Neuronal stem cell (in vitro differentiated cells): ENCODE measurements at regions not wholly inside any gene's neighbourhood (a gene's known extent, or its start where the extent isn't known, plus 50 kb on each side); places are given as distances from the start of the nearest gene placed in this dataset.

Experiments used
- DNase-seq: peaks from one replicate; pipeline ENCODE4 v3.0.0-alpha.2; 2013; ENCODE audit warnings: low spot score
- H2AFZ ChIP-seq: one replicate; pipeline ENCODE4 v1.6.1; 2013; ENCODE audit warnings: mild to moderate bottlenecking, low read length, inconsistent platforms
- H2AK5ac ChIP-seq: 2 replicates; pipeline ENCODE4 v1.6.1; 2013; ENCODE audit warnings: low read depth, mild to moderate bottlenecking, inconsistent platforms, low read length, moderate library complexity, mixed read lengths
- H2BK120ac ChIP-seq: 2 replicates; pipeline ENCODE4 v1.6.1; 2013; ENCODE audit warnings: low read depth, mild to moderate bottlenecking, inconsistent platforms, low read length, moderate library complexity, mixed read lengths
- H2BK12ac ChIP-seq: one replicate; pipeline ENCODE4 v1.6.1; 2013; ENCODE audit warnings: low read length, inconsistent platforms
- H2BK15ac ChIP-seq: 2 replicates; pipeline ENCODE4 v1.6.1; 2013; ENCODE audit warnings: mild to moderate bottlenecking, low read length, inconsistent platforms, mixed read lengths
- H2BK5ac ChIP-seq: one replicate; pipeline ENCODE4 v1.6.1; 2013; ENCODE audit warnings: inconsistent platforms, mild to moderate bottlenecking, low read length, moderate library complexity
- H3K14ac ChIP-seq: one replicate; pipeline ENCODE4 v1.6.1; 2013; ENCODE audit warnings: low read length, inconsistent platforms
- H3K18ac ChIP-seq: 2 replicates; pipeline ENCODE4 v1.6.1; 2013; ENCODE audit warnings: low read length, inconsistent platforms
- H3K23ac ChIP-seq: 2 replicates; pipeline ENCODE4 v1.6.1; 2013; ENCODE audit warnings: low read depth, mild to moderate bottlenecking, mixed read lengths, low read length, inconsistent platforms; ENCODE audit not compliant: poor library complexity
- H3K27ac ChIP-seq: replicated peaks from 3 replicates; pipeline ENCODE4 v1.5.1; 2013; ENCODE audit warnings: low read length, inconsistent platforms
- H3K27me3 ChIP-seq, 3 experiments: 2 replicates each; pipeline ENCODE4 v1.6.1; 2013; ENCODE audit warnings: low read length in 3 of 3, mild to moderate bottlenecking in 2 of 3, inconsistent platforms in 1 of 3, low read depth in 1 of 3, mixed read lengths in 1 of 3, moderate library complexity in 1 of 3; ENCODE audit not compliant: control insufficient read depth in 3 of 3, insufficient read depth in 3 of 3
- H3K36me3 ChIP-seq, 2 donors: replicated peaks in 1 of 2; 2 replicates each; pipeline ENCODE4 v1.6.1; 2013; ENCODE audit warnings: low read length in 2 of 2; ENCODE audit not compliant: control insufficient read depth in 2 of 2, insufficient read depth in 2 of 2
- H3K4ac ChIP-seq: 2 replicates; pipeline ENCODE4 v1.6.1; 2013; ENCODE audit warnings: inconsistent platforms, mild to moderate bottlenecking, low read length, moderate library complexity
- H3K4me1 ChIP-seq, 2 donors: 1 replicate in 1 of 2; 2 replicates in 1 of 2; pipeline ENCODE4 v1.6.1; 2013; ENCODE audit warnings: low read length in 2 of 2, low read depth in 1 of 2; ENCODE audit not compliant: control insufficient read depth in 2 of 2, insufficient read depth in 1 of 2
- H3K4me2 ChIP-seq: one replicate; pipeline ENCODE4 v1.6.1; 2013; ENCODE audit warnings: mild to moderate bottlenecking, low read length, inconsistent platforms; ENCODE audit not compliant: insufficient read depth, poor library complexity, severe bottlenecking
- H3K4me3 ChIP-seq, 2 donors: 2 replicates each; pipeline ENCODE4 v1.5.1; 2013; ENCODE audit warnings: low read length in 2 of 2, mild to moderate bottlenecking in 2 of 2, inconsistent platforms in 1 of 2, moderate library complexity in 1 of 2
- H3K79me1 ChIP-seq: one replicate; pipeline ENCODE4 v1.6.1; 2013; ENCODE audit warnings: low read depth, mild to moderate bottlenecking, inconsistent platforms, low read length, moderate library complexity
- H3K9ac ChIP-seq: one replicate; pipeline ENCODE4 v1.6.1; 2013; ENCODE audit warnings: mild to moderate bottlenecking, low read depth, low read length, inconsistent platforms; ENCODE audit not compliant: poor library complexity
- H3K9me3 ChIP-seq, 2 donors: replicated peaks in 1 of 2; 2 replicates each; pipeline versions ENCODE3 to v1.6.1; 2013; ENCODE audit warnings: low read length in 2 of 2, mild to moderate bottlenecking in 2 of 2, inconsistent platforms in 1 of 2, low read depth in 1 of 2, mixed read lengths in 1 of 2, moderate library complexity in 1 of 2; ENCODE audit not compliant: control insufficient read depth in 2 of 2, insufficient read depth in 1 of 2
- H4K8ac ChIP-seq: one replicate; pipeline ENCODE4 v1.6.1; 2013; ENCODE audit warnings: low read depth, mild to moderate bottlenecking, inconsistent platforms, low read length, moderate library complexity
- H4K91ac ChIP-seq: one replicate; pipeline ENCODE4 v1.6.1; 2013; ENCODE audit warnings: low read length, low read depth, mild to moderate bottlenecking, inconsistent platforms; ENCODE audit not compliant: poor library complexity
- WGBS, 2 donors: extraction: QIAGEN DNeasy Blood & Tissue Kit; methylation state at CpG; one replicate each; pipeline ENCODE4 v1.1.7; 2013; ENCODE audit warnings: missing lambda C conversion rate in 2 of 2, mixed read lengths in 1 of 2; ENCODE audit not compliant: insufficient read length in 2 of 2, insufficient replicate concordance in 1 of 2; ENCODE audit errors: extremely low coverage in 2 of 2; 5-methylcytosine and 5-hydroxymethylcytosine counted together

GRCh38 chr17:71187145-71187878, 933.5 kb upstream of the SOX9 start:
- Histone ChIP-seq H3K36me3 (no peaks in the 10 kb centered on the region), H3K18ac (no peak overlapping the region), H3K4me1 (no peaks in the 10 kb centered on the region), H4K8ac (no peak overlapping the region), H2BK5ac (no peak overlapping the region), H3K4me3 (no peak overlapping the region), H2BK12ac (no peak overlapping the region), H3K27ac (no peak overlapping the region), H2BK120ac (no peak overlapping the region), H3K4me2 (no peak overlapping the region), H3K27me3 (no peaks in the 10 kb centered on the region), H3K23ac (no peak overlapping the region), H3K9me3 (peaks cover 0 to 2% of the 10 kb centered on the region in 2 donors), H3K79me1 (no peaks in the 10 kb centered on the region), H4K91ac (no peak overlapping the region), H3K14ac (no peak overlapping the region), H3K9ac (no peak overlapping the region), H3K4ac (no peak overlapping the region), H2AK5ac (no peak overlapping the region), H2BK15ac (no peak overlapping the region), H2AFZ (no peak overlapping the region)
- WGBS, 2 donors: no CpG with 5 or more reads among the region's 8 CpGs
- no peak for DNase-seq

- Histone ChIP-seq H3K23ac (no peak overlapping the region), H3K79me1 (no peaks in the 10 kb centered on the region), H3K4me1 (no peaks in the 10 kb centered on the region), H3K4me2 (no peak overlapping the region), H3K9me3 (peaks cover 0 to 2% of the 10 kb centered on the region in 2 donors), H3K14ac (no peak overlapping the region), H3K18ac (no peak overlapping the region), H2BK5ac (no peak overlapping the region), H4K91ac (no peak overlapping the region), H3K27ac (no peak overlapping the region), H3K27me3 (no peaks in the 10 kb centered on the region), H4K8ac (no peak overlapping the region), H2AFZ (no peak overlapping the region), H2AK5ac (no peak overlapping the region), H3K9ac (no peak overlapping the region), H3K36me3 (no peaks in the 10 kb centered on the region), H3K4me3 (no peak overlapping the region), H3K4ac (no peak overlapping the region), H2BK15ac (no peak overlapping the region), H2BK12ac (no peak overlapping the region), H2BK120ac (no peak overlapping the region)
- no CpG with 5 or more reads among the region's 2 CpGs for WGBS, 2 donors
- DNase-seq: no peak
Observed at GRCh38 chr17:71188811-71189492, 931.9 kb upstream of the SOX9 start.

GRCh38 chr17:71189493-71189831, 931.4 kb upstream of the SOX9 start:
- Histone ChIP-seq H3K9ac (no peak overlapping the region), H2BK120ac (no peak overlapping the region), H2BK5ac (no peak overlapping the region), H3K9me3 (peaks cover 0 to 2% of the 10 kb centered on the region in 2 donors), H3K4me1 (no peaks in the 10 kb centered on the region), H3K4me2 (no peak overlapping the region), H3K79me1 (no peaks in the 10 kb centered on the region), H3K4ac (no peak overlapping the region), H4K91ac (no peak overlapping the region), H2BK15ac (no peak overlapping the region), H3K27ac (no peak overlapping the region), H4K8ac (no peak overlapping the region), H3K23ac (no peak overlapping the region), H2BK12ac (no peak overlapping the region), H3K27me3 (no peaks in the 10 kb centered on the region), H3K4me3 (peak overlapping the region in 1 of 2 donors; percentile 50), H2AK5ac (no peak overlapping the region), H2AFZ (no peak overlapping the region), H3K18ac (no peak overlapping the region), H3K36me3 (no peaks in the 10 kb centered on the region), H3K14ac (no peak overlapping the region)
- no peak for DNase-seq
- WGBS, 2 donors: no CpG with 5 or more reads among the region's 4 CpGs

DNA sequence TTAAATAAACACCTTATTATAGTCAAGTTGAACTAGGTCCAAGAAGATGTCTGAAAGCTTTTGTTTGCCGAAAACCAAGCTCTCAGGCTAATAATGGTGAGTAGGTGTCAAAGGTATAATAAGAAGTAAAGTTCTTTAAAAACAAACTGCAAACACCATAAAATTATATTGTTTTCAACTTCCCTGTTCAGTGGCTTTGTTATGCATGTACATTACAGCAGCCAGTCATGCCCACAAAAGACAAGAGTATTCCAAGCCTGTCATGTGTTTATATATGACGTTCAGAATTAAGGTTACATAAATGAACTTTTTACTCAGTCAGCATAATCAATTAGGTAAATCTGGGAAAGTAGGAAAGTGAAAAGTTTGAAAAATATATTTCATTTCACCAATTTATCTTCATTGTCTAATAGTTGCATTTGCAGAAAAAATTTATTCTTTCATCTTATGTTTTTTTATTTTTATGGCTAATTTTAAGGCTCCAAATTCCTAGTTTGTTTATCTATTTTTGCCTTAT, 928.7 kb upstream of the SOX9 start:
- H3K36me3 ChIP-seq: no peaks in the 10 kb centered on the region
- no peak overlapping the region for H2AK5ac ChIP-seq
- H3K14ac ChIP-seq: no peak overlapping the region
- no peak overlapping the region for H2BK120ac ChIP-seq
- no peak overlapping the region for H3K4me3 ChIP-seq
- H3K27ac ChIP-seq: no peak overlapping the region
- no peaks in the 10 kb centered on the region for H3K79me1 ChIP-seq
- no peak overlapping the region for H2BK5ac ChIP-seq
- H3K23ac ChIP-seq: no peak overlapping the region
- H2BK15ac ChIP-seq: no peak overlapping the region
- H3K4me1 ChIP-seq: no peaks in the 10 kb centered on the region
- H3K4ac ChIP-seq: no peak overlapping the region
- no peak overlapping the region for H3K18ac ChIP-seq
- no peak overlapping the region for H2AFZ ChIP-seq
- H3K4me2 ChIP-seq: no peak overlapping the region
- H4K91ac ChIP-seq: no peak overlapping the region
- no peaks in the 10 kb centered on the region for H3K27me3 ChIP-seq
- WGBS, 2 donors: no CpG with 5 or more reads among the region's 2 CpGs
- H2BK12ac ChIP-seq: no peak overlapping the region
- no peak for DNase-seq
- H3K9ac ChIP-seq: no peak overlapping the region
- H3K9me3 ChIP-seq: peaks cover 0 to 2% of the 10 kb centered on the region in 2 donors
- no peak overlapping the region for H4K8ac ChIP-seq
